ENCODE measurements at regions not wholly inside any gene's neighbourhood (a gene's known extent, or its start where the extent isn't known, plus 50 kb on each side); places are given as distances from the start of the nearest gene placed in this dataset.

GRCh38 chr1:101122452-101123166 lies 97.0 kb upstream of the DPH5 start:
- no peaks in the 10 kb centered on the region for H3K79me1 ChIP-seq (ENCODE audit: low read depth, low read length)
- no CpG with 5 or more reads among the region's 8 CpGs for WGBS, 2 donors (ENCODE audit: extremely low coverage in 2 of 2, insufficient read length in 2 of 2, insufficient replicate concordance in 1 of 2)
- no peak overlapping the region for H2AFZ ChIP-seq (ENCODE audit: low read length)
- no peak overlapping the region for H3K4ac ChIP-seq (ENCODE audit: low read length)
- no peak overlapping the region for H2BK15ac ChIP-seq (ENCODE audit: low read length)
- no peak overlapping the region for H4K8ac ChIP-seq (ENCODE audit: low read depth, low read length)
- H2BK12ac ChIP-seq (ENCODE audit: low read length): no peak overlapping the region
- H3K27me3 ChIP-seq (ENCODE audit: control insufficient read depth in 3 of 3, insufficient read depth in 3 of 3, low read depth in 1 of 3, low read length in 3 of 3): no peaks in the 10 kb centered on the region
- no peak overlapping the region for H2BK120ac ChIP-seq (ENCODE audit: low read depth, low read length)
- no peak overlapping the region for H2BK5ac ChIP-seq (ENCODE audit: low read length)
- H3K23ac ChIP-seq (ENCODE audit: low read depth, low read length, poor library complexity): no peak overlapping the region
- peak overlapping the region; percentile 5 for H3K27ac ChIP-seq (replicated peaks; ENCODE audit: low read length)
- H3K4me2 ChIP-seq (ENCODE audit: insufficient read depth, low read length, poor library complexity, severe bottlenecking): no peak overlapping the region
- no peaks in the 10 kb centered on the region for H3K36me3 ChIP-seq (replicated peaks in 1 of 2; ENCODE audit: control insufficient read depth in 2 of 2, insufficient read depth in 2 of 2, low read length in 2 of 2)
- no peak overlapping the region for H2AK5ac ChIP-seq (ENCODE audit: low read depth, low read length)
- H3K9me3 ChIP-seq (replicated peaks in 1 of 2; ENCODE audit: control insufficient read depth in 2 of 2, insufficient read depth in 1 of 2, low read depth in 1 of 2, low read length in 2 of 2): no peaks in the 10 kb centered on the region
- H3K9ac ChIP-seq (ENCODE audit: low read depth, low read length, poor library complexity): no peak overlapping the region
- no peak overlapping the region for H3K14ac ChIP-seq (ENCODE audit: low read length)
- no peak for DNase-seq (ENCODE audit: low spot score)
- H3K18ac ChIP-seq (ENCODE audit: low read length): no peak overlapping the region
- H3K4me1 ChIP-seq (ENCODE audit: control insufficient read depth in 2 of 2, insufficient read depth in 1 of 2, low read depth in 1 of 2, low read length in 2 of 2): no peaks in the 10 kb centered on the region
- H3K4me3 ChIP-seq (ENCODE audit: low read length in 2 of 2): no peak overlapping the region
- H4K91ac ChIP-seq (ENCODE audit: low read depth, low read length, poor library complexity): no peak overlapping the region

- Histone ChIP-seq H3K23ac (ENCODE audit: low read depth, low read length, poor library complexity) (no peak overlapping the region), H3K18ac (ENCODE audit: low read length) (no peak overlapping the region), H3K4me1 (ENCODE audit: control insufficient read depth in 2 of 2, insufficient read depth in 1 of 2, low read depth in 1 of 2, low read length in 2 of 2) (no peaks in the 10 kb centered on the region), H2BK12ac (ENCODE audit: low read length) (no peak overlapping the region), H2BK5ac (ENCODE audit: low read length) (no peak overlapping the region), H3K9me3 (replicated peaks in 1 of 2; ENCODE audit: control insufficient read depth in 2 of 2, insufficient read depth in 1 of 2, low read depth in 1 of 2, low read length in 2 of 2) (no peaks in the 10 kb centered on the region), H3K27me3 (ENCODE audit: control insufficient read depth in 3 of 3, insufficient read depth in 3 of 3, low read depth in 1 of 3, low read length in 3 of 3) (no peaks in the 10 kb centered on the region), H3K9ac (ENCODE audit: low read depth, low read length, poor library complexity) (no peak overlapping the region), H2BK15ac (ENCODE audit: low read length) (no peak overlapping the region), H3K36me3 (replicated peaks in 1 of 2; ENCODE audit: control insufficient read depth in 2 of 2, insufficient read depth in 2 of 2, low read length in 2 of 2) (no peaks in the 10 kb centered on the region), H2BK120ac (ENCODE audit: low read depth, low read length) (no peak overlapping the region), H2AFZ (ENCODE audit: low read length) (no peak overlapping the region), H3K4me3 (ENCODE audit: low read length in 2 of 2) (no peak overlapping the region), H3K4me2 (ENCODE audit: insufficient read depth, low read length, poor library complexity, severe bottlenecking) (no peak overlapping the region), H3K4ac (ENCODE audit: low read length) (no peak overlapping the region), H4K8ac (ENCODE audit: low read depth, low read length) (no peak overlapping the region), H2AK5ac (ENCODE audit: low read depth, low read length) (no peak overlapping the region), H3K14ac (ENCODE audit: low read length) (no peak overlapping the region), H3K27ac (replicated peaks; ENCODE audit: low read length) (no peak overlapping the region), H3K79me1 (ENCODE audit: low read depth, low read length) (no peaks in the 10 kb centered on the region), H4K91ac (ENCODE audit: low read depth, low read length, poor library complexity) (no peak overlapping the region)
- no peak for DNase-seq (ENCODE audit: low spot score)
- WGBS, 2 donors (ENCODE audit: extremely low coverage in 2 of 2, insufficient read length in 2 of 2, insufficient replicate concordance in 1 of 2): no CpG with 5 or more reads among the region's 2 CpGs
These were observed 96.4 kb upstream of the DPH5 start for GRCh38 chr1:101121975-101122374.

- Histone ChIP-seq H2BK12ac (ENCODE audit: low read length) (no peak overlapping the region), H3K4ac (ENCODE audit: low read length) (no peak overlapping the region), H3K27me3 (ENCODE audit: control insufficient read depth in 3 of 3, insufficient read depth in 3 of 3, low read depth in 1 of 3, low read length in 3 of 3) (no peaks in the 10 kb centered on the region), H3K23ac (ENCODE audit: low read depth, low read length, poor library complexity) (no peak overlapping the region), H3K9me3 (replicated peaks in 1 of 2; ENCODE audit: control insufficient read depth in 2 of 2, insufficient read depth in 1 of 2, low read depth in 1 of 2, low read length in 2 of 2) (no peaks in the 10 kb centered on the region), H3K4me1 (ENCODE audit: control insufficient read depth in 2 of 2, insufficient read depth in 1 of 2, low read depth in 1 of 2, low read length in 2 of 2) (no peaks in the 10 kb centered on the region), H4K91ac (ENCODE audit: low read depth, low read length, poor library complexity) (no peak overlapping the region), H3K4me2 (ENCODE audit: insufficient read depth, low read length, poor library complexity, severe bottlenecking) (no peak overlapping the region), H2BK5ac (ENCODE audit: low read length) (no peak overlapping the region), H3K79me1 (ENCODE audit: low read depth, low read length) (no peaks in the 10 kb centered on the region), H3K18ac (ENCODE audit: low read length) (no peak overlapping the region), H3K27ac (replicated peaks; ENCODE audit: low read length) (no peak overlapping the region), H4K8ac (ENCODE audit: low read depth, low read length) (no peak overlapping the region), H3K36me3 (replicated peaks in 1 of 2; ENCODE audit: control insufficient read depth in 2 of 2, insufficient read depth in 2 of 2, low read length in 2 of 2) (no peaks in the 10 kb centered on the region), H3K4me3 (ENCODE audit: low read length in 2 of 2) (no peak overlapping the region), H2AK5ac (ENCODE audit: low read depth, low read length) (no peak overlapping the region), H3K9ac (ENCODE audit: low read depth, low read length, poor library complexity) (no peak overlapping the region), H2AFZ (ENCODE audit: low read length) (no peak overlapping the region), H3K14ac (ENCODE audit: low read length) (no peak overlapping the region), H2BK120ac (ENCODE audit: low read depth, low read length) (no peak overlapping the region), H2BK15ac (ENCODE audit: low read length) (no peak overlapping the region)
- no peak for DNase-seq (ENCODE audit: low spot score)
- no CpG with 5 or more reads among the region's 1 CpG for WGBS, 2 donors (ENCODE audit: extremely low coverage in 2 of 2, insufficient read length in 2 of 2, insufficient replicate concordance in 1 of 2)
These were observed 95.9 kb upstream of the DPH5 start for GRCh38 chr1:101121504-101121903.

GRCh38 chr1:101120868-101121267 lies 95.3 kb upstream of the DPH5 start:
- Histone ChIP-seq H3K18ac (ENCODE audit: low read length) (no peak overlapping the region), H2AFZ (ENCODE audit: low read length) (no peak overlapping the region), H2BK120ac (ENCODE audit: low read depth, low read length) (no peak overlapping the region), H2BK15ac (ENCODE audit: low read length) (no peak overlapping the region), H3K23ac (ENCODE audit: low read depth, low read length, poor library complexity) (no peak overlapping the region), H2BK12ac (ENCODE audit: low read length) (no peak overlapping the region), H3K4ac (ENCODE audit: low read length) (no peak overlapping the region), H3K4me1 (ENCODE audit: control insufficient read depth in 2 of 2, insufficient read depth in 1 of 2, low read depth in 1 of 2, low read length in 2 of 2) (no peaks in the 10 kb centered on the region), H3K9me3 (replicated peaks in 1 of 2; ENCODE audit: control insufficient read depth in 2 of 2, insufficient read depth in 1 of 2, low read depth in 1 of 2, low read length in 2 of 2) (no peaks in the 10 kb centered on the region), H3K9ac (ENCODE audit: low read depth, low read length, poor library complexity) (no peak overlapping the region), H2BK5ac (ENCODE audit: low read length) (no peak overlapping the region), H3K36me3 (replicated peaks in 1 of 2; ENCODE audit: control insufficient read depth in 2 of 2, insufficient read depth in 2 of 2, low read length in 2 of 2) (no peaks in the 10 kb centered on the region), H4K8ac (ENCODE audit: low read depth, low read length) (no peak overlapping the region), H2AK5ac (ENCODE audit: low read depth, low read length) (no peak overlapping the region), H4K91ac (ENCODE audit: low read depth, low read length, poor library complexity) (no peak overlapping the region), H3K79me1 (ENCODE audit: low read depth, low read length) (no peaks in the 10 kb centered on the region), H3K4me2 (ENCODE audit: insufficient read depth, low read length, poor library complexity, severe bottlenecking) (no peak overlapping the region), H3K14ac (ENCODE audit: low read length) (no peak overlapping the region), H3K27ac (replicated peaks; ENCODE audit: low read length) (no peak overlapping the region), H3K4me3 (ENCODE audit: low read length in 2 of 2) (no peak overlapping the region), H3K27me3 (ENCODE audit: control insufficient read depth in 3 of 3, insufficient read depth in 3 of 3, low read depth in 1 of 3, low read length in 3 of 3) (no peaks in the 10 kb centered on the region)
- DNase-seq (ENCODE audit: low spot score): no peak
